Prostate gland (tissue), 2 donors: ENCODE measurements at regions not wholly inside any gene's neighbourhood (a gene's known extent, or its start where the extent isn't known, plus 50 kb on each side); places are given as distances from the start of the nearest gene placed in this dataset.

ENCODE experiments used
- POLR2A ChIP-seq: fragments of 450-650 bp; IDR thresholded peaks from one replicate; pipeline ENCODE4 v1.6.1; 2016; ENCODE audit warnings: antibody characterized with exemption, mild to moderate bottlenecking
- POLR2AphosphoS5 ChIP-seq: sonication (generic); formaldehyde crosslinking; IDR thresholded peaks from one replicate; pipeline ENCODE4 v1.6.1; 2017; ENCODE audit warnings: antibody characterized with exemption
- TF ChIP-seq, protein P1 (sequence below), 4 experiments: fragments of 200-600 bp in 2 of 4; fragments of 450-650 bp in 2 of 4; sonication (generic) in 2 of 4; IDR thresholded peaks; 1 replicate in 3 of 4; 2 replicates in 1 of 4; pipeline ENCODE4 v1.5.1; 2016 to 2019; ENCODE audit warnings: antibody characterized with exemption in 4 of 4, mild to moderate bottlenecking in 2 of 4, moderate library complexity in 2 of 4

DNA sequence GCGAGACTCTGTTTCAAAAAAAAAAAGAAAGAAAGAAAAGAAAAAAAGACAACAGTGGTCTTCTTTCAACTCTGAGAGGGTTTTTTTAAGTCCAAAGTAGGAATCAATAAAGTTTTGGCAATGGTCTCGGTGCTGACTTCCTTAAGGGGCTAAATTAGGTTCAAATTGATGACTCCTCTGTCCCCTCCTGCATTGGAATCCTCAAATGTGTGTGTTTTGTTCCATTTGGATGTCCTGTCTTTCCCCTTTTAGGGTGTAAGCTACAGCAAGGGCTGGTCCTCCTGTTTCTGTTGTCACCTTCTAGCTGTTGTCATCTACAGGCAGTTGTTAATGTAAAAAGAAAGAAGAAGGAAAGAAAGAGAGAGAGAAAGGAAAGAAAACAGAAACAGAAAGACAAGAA is 54.4 kb downstream of the PABIR2 start:
- TF ChIP-seq POLR2A (no peak), POLR2AphosphoS5 (no peak)
- TF ChIP-seq, protein P1, sequence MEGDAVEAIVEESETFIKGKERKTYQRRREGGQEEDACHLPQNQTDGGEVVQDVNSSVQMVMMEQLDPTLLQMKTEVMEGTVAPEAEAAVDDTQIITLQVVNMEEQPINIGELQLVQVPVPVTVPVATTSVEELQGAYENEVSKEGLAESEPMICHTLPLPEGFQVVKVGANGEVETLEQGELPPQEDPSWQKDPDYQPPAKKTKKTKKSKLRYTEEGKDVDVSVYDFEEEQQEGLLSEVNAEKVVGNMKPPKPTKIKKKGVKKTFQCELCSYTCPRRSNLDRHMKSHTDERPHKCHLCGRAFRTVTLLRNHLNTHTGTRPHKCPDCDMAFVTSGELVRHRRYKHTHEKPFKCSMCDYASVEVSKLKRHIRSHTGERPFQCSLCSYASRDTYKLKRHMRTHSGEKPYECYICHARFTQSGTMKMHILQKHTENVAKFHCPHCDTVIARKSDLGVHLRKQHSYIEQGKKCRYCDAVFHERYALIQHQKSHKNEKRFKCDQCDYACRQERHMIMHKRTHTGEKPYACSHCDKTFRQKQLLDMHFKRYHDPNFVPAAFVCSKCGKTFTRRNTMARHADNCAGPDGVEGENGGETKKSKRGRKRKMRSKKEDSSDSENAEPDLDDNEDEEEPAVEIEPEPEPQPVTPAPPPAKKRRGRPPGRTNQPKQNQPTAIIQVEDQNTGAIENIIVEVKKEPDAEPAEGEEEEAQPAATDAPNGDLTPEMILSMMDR (IDR thresholded peaks at IDR 0.05), result no peak
